AG04449 (cell line): ENCODE measurements at regions not wholly inside any gene's neighbourhood (a gene's known extent, or its start where the extent isn't known, plus 50 kb on each side); places are given as distances from the start of the nearest gene placed in this dataset.

Experiments used
- CTCF ChIA-PET: fragments of 350-600 bp; formaldehyde crosslinking; extraction: SDS; loops from one replicate; lab custom pipeline; 2021; ENCODE audit warnings: antibody characterized with exemption; lab: Yijun Ruan, JAX
- POLR2A ChIA-PET: fragments of 400-600, 350-600 bp; formaldehyde crosslinking; extraction: SDS; loops from one replicate; lab custom pipeline; 2020; ENCODE audit warnings: antibody characterized with exemption, inconsistent platforms; lab: Yijun Ruan, JAX
- DNase-seq: peaks from one replicate; pipeline ENCODE4 v3.0.0-alpha.2; 2010; ENCODE audit warnings: low read depth, low spot score
- H3K4me3 ChIP-seq: 2 replicates; pipeline ENCODE4 v1.5.1; 2011; ENCODE audit warnings: low read depth, mild to moderate bottlenecking, control low read depth, low read length
- TF ChIP-seq, protein P1 (sequence below): IDR thresholded peaks from one replicate; pipeline ENCODE4 v1.5.1; 2011; ENCODE audit warnings: mild to moderate bottlenecking, moderate library complexity, low read length, control low read depth, inconsistent platforms; ENCODE audit not compliant: insufficient read depth; ENCODE audit errors: missing control alignments

DNA sequence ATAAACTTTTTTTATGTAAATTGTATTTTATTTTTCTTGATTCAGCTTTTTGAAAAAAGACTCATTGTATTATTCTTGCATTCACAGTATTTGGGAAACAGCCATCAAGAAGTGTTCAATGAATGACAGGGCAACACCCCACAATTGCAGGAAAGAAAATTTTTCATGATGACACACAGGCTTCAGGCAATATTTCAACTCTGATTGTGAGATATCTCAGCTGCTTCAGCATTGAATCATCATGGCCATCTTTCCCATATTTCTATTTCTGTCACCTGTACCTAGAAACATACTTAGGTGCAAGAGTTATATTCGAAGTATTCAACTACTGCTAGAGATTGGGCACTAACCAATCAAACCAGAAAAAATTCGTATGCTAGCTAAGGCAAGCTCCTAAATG lies 446.0 kb downstream of the ISL1 start:
- no peak for DNase-seq
- ChIA-PET CTCF (no interaction called here), POLR2A (no interaction called here)
- TF ChIP-seq, protein P1, sequence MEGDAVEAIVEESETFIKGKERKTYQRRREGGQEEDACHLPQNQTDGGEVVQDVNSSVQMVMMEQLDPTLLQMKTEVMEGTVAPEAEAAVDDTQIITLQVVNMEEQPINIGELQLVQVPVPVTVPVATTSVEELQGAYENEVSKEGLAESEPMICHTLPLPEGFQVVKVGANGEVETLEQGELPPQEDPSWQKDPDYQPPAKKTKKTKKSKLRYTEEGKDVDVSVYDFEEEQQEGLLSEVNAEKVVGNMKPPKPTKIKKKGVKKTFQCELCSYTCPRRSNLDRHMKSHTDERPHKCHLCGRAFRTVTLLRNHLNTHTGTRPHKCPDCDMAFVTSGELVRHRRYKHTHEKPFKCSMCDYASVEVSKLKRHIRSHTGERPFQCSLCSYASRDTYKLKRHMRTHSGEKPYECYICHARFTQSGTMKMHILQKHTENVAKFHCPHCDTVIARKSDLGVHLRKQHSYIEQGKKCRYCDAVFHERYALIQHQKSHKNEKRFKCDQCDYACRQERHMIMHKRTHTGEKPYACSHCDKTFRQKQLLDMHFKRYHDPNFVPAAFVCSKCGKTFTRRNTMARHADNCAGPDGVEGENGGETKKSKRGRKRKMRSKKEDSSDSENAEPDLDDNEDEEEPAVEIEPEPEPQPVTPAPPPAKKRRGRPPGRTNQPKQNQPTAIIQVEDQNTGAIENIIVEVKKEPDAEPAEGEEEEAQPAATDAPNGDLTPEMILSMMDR, result no peak
- no peak overlapping the region for H3K4me3 ChIP-seq

DNA sequence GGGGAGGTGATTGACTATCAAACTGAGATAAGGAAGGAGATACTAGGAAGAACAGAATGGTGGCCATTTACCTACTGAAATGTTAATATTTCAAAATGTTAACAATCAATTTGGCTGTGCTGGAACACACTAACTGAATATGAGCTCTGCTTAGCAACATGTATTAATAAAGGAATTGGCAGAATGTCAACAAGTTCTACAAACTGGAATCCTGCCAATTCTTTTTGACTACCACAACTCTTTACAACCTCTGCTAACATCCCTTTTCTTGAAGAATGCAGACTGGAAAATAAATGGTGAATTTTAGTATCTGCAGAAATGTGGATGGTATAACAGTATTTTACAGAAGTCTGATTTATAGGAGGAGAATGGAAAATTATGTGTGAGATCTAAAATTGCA lies 446.4 kb downstream of the ISL1 start:
- TF ChIP-seq, protein P1, result no peak
- ChIA-PET POLR2A (no interaction called here), CTCF (no interaction called here)
- H3K4me3 ChIP-seq, result no peak overlapping the region
- DNase-seq, result no peak

DNA sequence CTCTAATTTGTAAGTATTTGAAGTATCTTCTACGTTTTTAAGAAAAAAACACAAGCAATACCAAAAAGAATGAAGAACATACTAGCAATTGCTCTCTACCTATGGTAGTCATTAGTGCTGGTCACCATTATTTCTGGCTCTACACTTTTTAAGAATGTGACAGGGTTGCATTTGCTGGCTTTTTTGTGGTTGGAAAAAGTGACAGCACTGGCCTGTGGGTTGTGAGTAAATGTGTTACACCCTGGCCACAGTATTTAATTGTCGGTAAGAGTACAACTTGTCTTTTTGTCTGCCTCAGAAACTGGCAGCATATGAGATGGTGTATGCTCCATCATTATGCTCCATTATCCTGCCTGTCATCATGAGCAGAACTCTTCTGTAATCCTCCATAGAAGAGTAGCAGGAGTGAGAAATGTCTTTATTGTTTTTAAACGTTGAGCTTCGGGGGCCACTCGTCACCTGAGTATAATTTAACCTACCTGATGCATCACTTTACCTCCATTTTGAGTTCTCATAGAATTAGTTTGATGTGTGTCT lies 449.8 kb downstream of the ISL1 start:
- DNase-seq, result no peak
- H3K4me3 ChIP-seq, result no peak overlapping the region
- TF ChIP-seq, protein P1, result no peak
- ChIA-PET POLR2A (no interaction called here), CTCF (no interaction called here)

DNA sequence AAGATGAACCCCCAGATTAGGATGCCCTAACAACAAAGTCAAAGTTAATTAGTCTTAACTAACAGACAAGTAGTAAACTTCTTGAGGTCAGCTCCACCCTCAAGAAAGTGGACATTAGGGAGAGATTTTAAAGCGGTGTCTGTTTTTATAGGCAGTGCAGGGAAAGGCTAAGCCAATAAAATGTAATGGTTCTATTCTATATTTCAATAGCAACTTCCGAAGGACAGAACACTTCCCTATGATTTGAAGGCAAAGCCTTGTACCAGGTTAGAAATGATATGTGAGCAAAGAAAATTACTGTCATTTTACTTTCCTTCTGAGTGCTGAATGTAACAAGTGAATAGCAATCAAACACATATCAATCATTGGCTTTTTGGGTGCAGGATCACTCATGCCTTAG lies 455.2 kb downstream of the ISL1 start:
- DNase-seq, result no peak
- no peak overlapping the region for H3K4me3 ChIP-seq
- ChIA-PET CTCF (no interaction called here), POLR2A (no interaction called here)
- TF ChIP-seq, protein P1, result no peak

DNA sequence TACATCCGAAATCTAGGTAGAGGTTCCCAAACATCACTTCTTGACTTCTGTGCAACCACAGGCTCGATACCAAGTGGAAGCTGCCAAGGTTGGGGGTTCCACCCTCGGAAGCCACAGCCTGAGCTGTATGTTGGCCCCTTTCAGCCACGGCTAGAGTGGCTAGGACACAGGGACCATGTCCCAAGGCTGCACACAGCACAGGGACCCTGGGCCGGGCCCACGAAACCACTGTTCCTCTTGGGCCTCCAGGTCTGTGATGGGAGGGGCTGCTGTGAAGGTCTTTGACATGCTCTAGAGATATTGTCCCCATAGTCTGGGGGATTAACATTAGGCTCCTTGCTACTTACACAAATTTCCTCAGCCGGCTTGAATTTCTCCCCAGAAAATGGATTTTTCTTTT lies 460.6 kb downstream of the ISL1 start:
- no peak for DNase-seq
- no peak overlapping the region for H3K4me3 ChIP-seq
- POLR2A ChIA-PET, result no interaction called here
- CTCF ChIA-PET, result no interaction called here
- TF ChIP-seq, protein P1, result no peak

DNA sequence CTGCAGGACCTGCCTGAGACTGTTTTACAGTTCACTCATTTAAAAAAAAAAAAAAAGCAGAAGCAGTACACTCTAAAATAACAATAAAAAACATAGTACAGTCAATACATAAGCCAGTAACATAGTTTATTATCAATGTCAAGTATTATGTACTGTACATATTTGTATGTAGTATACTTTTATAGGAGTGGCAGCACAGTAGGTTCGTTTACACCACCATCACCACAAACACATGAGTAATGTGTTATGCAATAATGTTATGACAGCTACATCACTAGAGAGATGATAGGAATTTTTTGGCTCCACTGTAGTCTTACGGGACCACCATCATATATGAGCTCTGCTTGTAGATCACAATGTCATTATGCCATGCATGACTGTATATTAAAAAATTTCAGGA lies 462.8 kb downstream of the ISL1 start:
- ChIA-PET POLR2A (no interaction called here), CTCF (no interaction called here)
- TF ChIP-seq, protein P1, result no peak
- H3K4me3 ChIP-seq, result no peak overlapping the region
- DNase-seq, result no peak
